GM04504 (cell line): ENCODE measurements at regions not wholly inside any gene's neighbourhood (a gene's known extent, or its start where the extent isn't known, plus 50 kb on each side); places are given as distances from the start of the nearest gene placed in this dataset.
"Not testable (repeated sequence)": the region's sequence is repeated elsewhere in the genome, so short reads cannot be mapped to it uniquely, and the experiment has no call there.

ENCODE experiments used
- DNase-seq: peaks from one replicate; pipeline ENCODE4 v3.0.0-alpha.2; 2012; ENCODE audit warnings: low read depth

DNA sequence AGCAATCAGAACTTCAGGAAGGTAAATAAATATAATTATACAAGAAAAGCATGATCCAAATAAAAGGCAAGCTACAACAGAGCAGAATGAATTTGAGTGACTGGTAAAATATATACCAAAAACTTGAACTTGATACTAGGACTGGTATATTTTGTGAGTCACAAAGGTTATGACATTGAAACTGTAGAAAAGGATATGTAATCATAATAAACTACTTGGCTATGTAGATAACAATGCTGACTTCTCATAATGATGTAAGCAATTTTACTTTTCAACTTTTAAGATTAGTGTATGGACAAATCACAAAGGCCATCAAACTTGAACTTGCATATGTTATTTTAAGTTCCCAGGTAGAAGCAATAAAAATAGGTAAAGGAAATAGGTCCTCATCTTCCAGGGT is 384.5 kb upstream of the NECTIN3 start:
- no peak for DNase-seq

DNA sequence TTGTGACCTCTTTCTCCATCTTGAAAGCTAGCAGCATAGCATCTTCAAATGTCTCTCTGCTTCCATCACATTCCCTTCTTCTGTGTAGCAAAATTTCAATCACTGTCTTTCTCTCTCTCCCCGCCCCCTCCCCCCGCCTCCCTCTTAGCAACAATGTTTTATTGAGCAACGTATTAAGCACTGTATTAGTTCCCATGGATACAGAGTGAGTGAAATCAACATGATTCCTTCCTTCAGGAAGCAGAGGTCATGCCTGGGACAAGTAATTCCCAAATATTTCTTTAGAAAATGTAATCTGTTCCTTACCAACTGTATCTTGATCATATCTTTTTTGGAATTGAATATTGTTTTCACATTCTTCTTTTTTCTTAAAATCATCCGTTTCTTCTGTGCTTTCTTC is 373.7 kb upstream of the NECTIN3 start:
- no peak for DNase-seq

DNA sequence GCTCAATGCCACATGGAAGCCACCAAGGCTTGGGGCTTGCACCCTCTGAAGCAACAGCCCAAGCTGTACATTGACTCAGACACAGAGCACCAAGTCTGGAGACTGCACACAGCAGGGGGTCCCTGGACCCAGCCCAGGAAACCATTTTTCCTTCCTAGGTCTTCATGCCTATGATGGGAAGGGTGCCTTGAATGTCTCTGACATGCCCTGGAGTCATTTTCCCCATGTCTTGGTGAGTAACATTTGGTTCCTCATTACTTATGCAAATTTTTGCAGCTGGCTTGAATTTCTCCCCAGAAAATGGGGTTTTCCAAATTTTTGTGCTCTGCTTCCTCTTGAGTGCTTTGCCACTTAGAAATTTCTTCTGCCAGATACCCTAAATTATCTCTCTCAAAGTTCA is 367.3 kb upstream of the NECTIN3 start:
- not testable (repeated sequence) for DNase-seq

DNA sequence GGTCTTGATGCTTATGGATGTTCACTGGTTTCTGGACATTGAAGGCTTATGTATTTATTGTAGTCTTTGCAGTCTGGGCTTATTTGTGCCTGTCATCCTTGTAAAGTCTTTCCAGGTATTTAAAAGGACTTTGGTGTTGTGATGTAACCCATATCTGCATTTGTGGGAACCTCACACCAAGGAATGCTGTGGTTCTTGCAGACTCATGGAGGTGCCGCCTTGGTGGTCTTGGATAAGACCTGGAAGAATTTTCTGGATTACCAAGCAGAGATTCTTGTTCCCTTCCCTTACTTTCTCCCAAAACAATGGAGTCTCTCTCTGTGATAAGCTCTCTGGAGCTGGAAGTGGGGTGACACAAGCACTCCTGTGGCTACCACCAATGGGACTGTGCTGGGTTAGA is 363.5 kb upstream of the NECTIN3 start:
- DNase-seq: no peak

DNA sequence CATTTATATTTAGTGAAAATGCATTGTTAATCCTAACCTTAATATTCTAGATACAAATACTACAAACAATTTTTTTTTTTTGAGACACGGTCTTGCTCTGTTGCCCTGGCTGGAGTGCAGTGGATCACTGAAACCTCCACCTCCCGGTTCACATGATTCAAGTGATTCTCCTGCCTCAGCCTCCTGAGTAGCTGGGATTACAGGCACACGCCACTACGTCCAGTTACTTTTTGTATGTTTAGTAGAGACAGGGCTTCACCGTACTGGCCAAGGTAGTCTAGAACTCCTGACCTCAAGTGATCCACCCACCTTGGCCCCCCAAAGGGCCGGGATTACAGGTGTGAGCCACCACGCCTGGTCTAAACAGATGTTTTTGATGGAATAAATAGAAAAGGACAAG is 361.5 kb upstream of the NECTIN3 start:
- DNase-seq: no peak

DNA sequence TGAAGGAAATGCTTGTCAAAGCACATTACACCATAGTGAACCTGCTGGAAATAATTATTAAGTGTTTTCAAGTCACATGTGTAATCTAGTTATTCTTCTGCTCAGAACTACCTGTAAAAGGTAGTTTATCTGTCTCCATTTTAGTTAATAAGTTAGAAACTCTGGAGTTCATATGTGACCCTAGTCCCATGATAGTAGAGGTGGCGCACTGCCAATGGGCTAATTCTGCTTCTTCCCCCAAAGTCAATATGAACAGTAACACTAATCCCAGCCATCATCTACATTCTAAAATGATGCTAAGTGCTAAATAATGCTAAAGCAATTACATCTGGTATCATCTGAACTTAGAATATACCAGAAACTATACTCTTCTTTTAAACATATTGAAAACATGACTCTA is 361.0 kb upstream of the NECTIN3 start:
- no peak for DNase-seq

DNA sequence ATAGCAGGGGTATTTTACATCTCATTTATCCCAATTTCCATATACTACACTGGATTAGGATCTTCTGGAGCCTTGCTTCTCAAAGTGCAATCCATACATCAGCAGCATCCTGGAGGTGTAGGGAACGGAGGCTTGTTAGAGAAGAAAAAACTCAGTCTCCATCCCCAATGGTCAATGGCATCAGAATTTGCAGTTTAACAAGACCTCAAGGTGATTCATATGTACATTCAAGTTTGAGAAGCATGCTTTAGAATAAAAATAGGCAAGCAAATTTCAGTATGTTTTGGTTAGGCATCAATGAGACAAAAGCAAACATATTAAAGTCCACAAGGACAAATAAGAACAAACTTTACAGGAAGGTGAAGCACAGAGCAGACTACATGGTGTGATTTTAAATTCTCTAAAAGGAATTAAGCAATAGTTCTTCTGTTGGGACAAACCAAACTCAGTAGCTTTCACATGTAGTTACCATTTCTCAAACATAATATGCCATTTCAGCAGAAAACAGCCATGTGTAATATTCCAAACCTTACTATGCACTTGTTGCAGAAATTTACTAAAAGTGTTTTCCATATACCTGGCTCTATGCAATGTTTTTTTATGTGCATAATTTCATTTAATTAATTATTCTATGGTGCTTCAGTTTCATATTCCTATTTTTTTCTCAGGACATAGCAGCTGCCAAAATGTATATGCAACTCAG is 360.3 kb upstream of the NECTIN3 start:
- no peak for DNase-seq

DNA sequence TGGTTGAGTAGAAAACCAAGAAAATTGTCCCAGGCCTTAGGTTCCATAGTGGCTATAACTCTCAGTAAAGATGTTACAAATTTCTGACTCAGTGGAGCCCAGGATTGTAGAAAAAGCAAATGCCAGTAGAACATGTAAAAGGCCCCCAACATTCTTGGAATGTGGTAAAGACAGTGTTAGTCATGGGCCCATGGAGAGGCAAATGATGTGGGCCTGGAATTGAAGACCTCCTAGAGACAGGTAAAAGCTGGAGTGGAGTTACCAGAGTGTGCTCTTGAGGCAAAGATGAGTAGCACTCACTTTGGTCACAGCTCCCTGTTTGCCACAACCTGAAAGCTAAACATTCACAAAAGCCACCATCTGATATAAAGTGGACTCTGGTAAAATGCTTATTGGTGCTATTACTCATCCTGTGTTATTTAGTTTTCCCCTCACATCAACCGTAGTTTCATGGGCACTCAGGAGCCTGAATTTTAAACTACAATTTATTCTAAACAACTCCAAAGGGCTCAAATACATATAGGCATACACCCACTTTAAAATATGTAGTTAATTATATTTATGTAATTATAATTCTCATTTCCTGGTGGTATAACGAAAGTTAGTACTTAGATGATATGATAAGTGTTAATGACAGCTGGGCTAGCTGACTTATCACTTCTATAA is 359.6 kb upstream of the NECTIN3 start:
- no peak for DNase-seq

DNA sequence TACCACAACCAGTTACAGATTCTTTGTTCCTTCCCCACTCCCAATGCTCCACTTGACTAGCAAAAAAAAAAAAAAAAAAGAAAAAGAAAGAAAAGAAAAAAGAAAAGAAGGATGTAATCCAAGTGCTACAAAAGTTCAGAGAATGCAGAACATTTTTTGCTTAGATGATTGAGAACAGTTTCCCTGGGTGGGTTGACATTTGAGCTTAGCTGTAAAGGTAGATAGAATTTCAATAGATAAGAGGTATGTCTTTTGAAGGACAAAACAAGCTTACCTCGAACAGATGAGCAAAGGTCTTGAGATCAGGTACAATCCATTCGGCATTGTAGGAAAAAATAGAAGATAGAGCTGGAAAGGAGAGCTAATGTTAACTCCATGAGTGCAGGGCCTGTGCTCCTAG is 344.6 kb upstream of the NECTIN3 start:
- no peak for DNase-seq

DNA sequence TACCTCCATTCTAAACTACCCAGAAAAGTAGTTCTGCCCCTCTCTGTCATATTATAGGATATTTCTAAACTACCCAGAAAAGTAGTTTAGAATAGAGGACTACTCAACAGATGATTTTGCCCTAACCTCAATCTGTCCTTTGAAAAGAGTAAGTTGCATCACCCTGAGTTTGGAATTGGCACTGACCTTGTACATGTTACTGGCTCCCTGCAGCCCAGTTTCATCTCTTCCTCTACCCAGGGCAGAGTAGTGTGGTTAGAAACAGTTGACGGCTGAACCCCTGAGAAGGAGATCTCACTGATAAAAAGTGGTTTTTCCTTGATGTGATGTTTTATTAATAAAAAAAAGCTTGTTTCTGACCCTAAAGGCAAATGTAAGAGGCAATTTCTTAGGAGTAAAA is 340.5 kb upstream of the NECTIN3 start:
- no peak for DNase-seq

DNA sequence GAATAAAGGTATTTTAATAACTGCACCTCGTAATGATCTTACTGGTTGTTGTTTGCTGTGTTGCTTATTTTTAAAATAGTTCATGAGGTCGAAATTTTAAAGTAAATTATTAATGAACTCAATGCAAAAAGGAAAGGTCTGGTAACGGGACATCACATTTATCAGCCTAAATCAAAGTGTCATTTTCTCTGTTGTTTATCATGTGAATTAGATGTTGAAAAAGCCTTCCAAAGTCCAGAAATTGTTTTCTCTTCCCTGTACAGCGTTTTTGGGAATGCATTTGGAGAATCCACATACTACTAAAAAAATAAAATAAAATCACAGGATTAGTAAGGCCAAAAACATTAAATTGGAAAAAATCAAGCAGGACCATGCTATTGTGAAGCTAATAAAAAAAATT is 339.2 kb upstream of the NECTIN3 start:
- DNase-seq: no peak

DNA sequence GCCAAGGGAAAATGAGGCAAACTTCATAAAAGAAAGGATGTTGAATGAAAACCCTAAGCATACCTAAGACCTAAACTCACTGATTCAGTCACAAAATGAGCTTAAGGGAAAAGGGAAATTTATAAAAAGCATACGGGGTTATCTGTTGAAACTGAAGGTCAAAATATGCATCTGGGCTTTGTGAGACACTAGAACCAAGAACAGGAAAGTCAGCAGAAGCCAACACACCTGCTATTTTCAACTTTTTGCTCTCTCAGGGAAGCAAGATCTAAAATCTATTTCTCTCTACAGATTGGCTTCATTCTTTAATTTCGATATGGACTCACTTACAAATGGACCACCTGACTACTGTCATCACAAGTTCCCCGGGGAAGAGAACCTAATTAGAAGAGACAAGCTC is 338.6 kb upstream of the NECTIN3 start:
- DNase-seq: no peak

DNA sequence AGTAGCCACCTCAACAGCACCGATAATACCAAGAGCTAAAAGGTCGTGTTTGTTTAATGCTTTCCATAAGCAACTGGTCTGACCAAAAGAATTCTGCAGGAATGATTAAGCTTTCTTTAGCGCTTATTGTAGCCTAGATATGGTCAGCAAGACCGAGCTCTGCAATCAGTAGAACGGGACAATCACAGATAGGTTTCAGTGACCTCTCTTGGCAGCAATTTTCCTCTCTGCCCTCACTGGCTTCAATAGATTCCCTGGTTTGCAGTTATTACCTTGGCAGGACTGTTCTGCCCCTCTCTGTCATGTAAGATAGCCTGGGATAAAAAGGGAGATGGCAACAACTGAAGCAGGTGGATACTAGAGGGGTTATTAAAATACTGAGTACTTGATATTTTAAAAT is 337.1 kb upstream of the NECTIN3 start:
- no peak for DNase-seq

DNA sequence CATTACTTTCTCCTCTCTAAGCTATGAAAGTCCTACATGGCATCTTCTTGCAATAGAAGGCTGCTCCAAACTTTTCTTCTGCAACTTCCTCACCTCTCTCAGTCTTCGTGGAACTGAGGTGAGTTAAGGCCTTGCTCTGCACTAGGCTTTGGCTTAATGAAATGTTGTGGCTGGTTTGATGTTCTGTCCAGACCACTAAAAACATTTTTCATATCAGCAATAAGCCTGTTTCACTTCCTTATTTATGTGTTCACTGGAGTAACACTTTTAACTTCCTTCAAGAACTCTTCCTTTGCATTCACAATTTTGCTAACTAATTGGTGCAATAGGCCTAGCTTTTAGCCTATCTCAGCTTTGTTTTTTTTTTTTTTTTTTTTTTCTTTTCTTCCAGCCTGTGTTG is 335.3 kb upstream of the NECTIN3 start:
- no peak for DNase-seq

DNA sequence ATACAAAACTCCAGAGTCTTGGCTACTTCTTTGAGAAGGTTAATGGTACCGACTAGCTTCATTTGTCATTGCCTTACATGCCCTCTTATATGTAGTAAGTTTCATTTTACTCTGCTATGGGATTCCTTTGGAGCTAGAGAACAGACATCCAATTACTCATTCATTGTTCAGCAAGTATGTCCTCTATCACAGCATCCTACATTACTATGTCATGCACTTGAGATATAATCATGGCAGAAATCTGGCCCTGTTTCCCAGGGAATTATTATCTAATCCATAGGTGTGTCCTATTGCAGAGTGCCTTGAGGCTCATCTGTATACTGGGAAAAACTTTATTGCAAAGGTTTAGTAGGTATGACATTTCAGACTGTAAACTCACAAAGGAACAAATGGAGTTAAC is 333.1 kb upstream of the NECTIN3 start:
- no peak for DNase-seq

DNA sequence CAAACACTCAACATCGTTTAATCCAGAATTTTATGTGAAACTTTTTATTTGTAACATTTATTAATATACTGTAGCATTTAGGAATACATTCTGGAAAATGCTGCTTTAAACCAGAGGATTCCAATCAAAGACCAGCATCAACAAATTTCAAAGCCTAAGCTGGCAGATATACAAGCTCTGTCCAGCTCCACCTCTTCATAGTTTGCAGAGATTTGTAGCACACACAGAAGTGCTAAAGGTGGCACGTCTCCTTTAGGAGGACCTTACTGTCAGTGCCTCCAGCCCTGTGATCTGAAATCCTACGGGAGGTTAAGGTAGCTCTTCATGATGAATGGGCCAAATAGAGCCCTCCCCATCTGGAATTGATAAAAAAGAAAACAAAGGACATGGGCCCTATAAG is 329.7 kb upstream of the NECTIN3 start:
- no peak for DNase-seq

DNA sequence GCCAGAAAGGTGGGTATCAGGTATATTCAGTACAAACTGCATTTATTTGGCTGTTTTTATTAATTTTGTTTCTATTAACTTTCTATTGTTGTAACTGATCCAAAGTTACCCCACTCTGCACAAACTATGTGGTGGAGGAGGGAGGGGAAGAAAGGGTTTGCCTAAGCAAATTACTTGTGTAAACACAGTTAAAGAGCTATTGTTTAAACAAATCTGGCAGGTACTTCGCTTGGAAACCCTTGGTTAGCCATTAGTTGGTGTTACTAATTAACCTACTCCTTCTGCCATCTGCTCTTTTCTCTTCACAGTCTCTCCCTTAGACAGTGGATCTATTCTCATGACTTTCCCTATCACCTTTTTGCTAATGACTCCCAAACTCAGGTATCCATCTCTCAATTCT is 328.4 kb upstream of the NECTIN3 start:
- no peak for DNase-seq

DNA sequence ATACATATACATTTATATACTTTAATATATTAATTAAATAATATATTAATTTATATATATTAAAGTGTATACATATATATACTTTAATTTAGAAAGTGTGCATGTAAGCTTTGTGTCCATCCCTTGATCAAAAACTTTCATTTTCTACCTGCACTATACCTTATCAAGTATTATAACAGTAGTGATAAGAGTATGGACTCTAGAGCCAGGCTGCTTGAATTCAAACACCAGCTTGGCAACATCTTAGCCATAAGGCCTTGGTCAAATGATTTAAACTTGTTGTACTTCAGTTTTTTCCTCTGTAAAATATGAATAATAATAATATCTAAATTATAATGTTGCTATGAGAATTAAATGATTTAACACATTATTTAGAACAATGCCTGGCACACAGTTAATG is 327.6 kb upstream of the NECTIN3 start:
- DNase-seq: no peak

DNA sequence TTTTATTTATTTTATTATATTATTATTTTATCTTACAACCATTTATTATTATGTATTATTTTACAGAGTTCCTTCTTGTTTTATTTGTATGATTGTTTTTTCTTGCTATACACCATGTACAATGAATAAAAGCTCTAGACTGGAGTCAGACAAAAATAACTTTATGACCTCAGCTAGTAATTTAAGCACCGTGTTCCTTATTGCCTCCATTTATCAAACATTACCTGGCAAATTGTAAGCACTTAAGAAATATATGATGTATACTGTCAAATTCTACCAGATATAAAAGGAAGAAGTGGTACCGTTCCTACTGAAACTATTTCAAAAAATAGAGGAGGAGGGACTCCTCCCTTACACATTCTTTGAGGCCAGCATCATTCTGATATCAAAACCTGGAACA is 326.9 kb upstream of the NECTIN3 start:
- no peak for DNase-seq

DNA sequence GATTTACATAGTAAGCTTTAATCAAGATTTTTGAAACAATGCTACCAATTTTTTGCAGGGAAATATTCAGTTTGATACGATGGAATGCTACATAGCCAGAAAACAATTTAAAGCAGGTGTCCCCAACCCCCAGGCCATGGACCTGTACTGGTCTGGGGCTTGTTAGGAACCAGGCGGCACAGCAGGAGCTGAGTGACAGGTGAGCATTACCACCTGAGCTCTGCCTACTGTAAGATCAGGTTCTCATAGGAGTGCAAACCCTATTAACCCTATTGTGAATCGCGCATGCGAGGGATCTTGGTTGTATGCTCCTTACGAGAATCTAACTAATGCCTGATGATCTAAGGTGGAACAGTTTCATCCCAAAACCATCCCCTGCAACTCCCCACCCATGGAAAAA is 322.6 kb upstream of the NECTIN3 start:
- no peak for DNase-seq

DNA sequence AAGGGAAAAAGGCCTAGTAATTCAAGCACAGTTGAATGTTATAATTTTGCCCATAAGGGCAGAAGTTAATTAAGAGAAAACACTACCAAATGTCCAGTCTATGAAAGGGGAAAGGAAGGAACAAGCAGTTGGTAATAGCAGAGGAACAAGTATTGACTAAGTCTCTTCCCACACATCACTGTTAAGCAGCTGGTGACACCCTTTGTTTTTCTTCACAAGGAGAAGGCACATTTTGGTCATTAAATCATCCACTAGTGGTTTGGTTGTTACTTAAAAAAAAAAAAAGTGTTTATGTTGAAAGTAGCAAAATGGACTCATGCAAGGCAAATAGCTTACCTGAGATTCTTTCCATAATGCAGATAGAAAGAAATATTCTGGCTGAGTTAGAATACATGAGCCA is 321.4 kb upstream of the NECTIN3 start:
- no peak for DNase-seq

DNA sequence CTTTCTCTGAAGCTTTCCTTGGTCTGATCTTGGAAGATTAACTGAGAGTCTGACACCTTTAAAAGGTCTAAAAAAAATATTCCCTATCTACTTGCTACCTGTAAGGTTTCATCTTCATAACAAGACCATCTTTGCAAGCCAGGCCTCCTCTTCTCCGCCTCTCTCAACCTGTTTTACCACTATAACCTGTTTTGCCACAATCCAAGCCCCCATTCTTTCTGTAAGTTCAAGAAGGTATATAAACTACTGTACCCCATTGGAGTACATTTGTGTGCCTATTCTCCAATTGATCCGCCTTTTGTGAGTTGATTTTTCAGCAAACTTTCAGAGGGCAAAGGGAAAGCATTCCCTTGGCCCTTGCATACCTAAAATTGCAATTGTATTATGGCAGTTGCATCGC is 319.3 kb upstream of the NECTIN3 start:
- no peak for DNase-seq

DNA sequence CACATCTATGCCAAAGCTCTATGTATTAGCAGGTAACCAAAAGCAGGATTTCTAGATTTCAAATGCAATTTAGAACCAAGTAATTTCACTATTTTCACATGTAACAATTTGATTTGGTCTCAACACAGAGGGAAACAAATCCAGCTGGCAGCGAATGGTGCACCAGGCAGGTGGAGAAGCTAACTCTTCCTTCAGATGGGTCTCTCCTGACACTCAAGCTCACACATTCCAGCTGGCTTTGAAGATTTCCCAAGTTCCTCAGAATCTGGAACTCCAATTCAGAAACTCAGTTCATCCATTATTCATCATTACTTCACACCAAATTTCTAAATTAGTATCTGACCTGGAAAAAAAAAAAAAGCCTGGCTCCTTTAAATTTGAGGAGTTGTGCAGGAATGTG is 318.1 kb upstream of the NECTIN3 start:
- DNase-seq: no peak

DNA sequence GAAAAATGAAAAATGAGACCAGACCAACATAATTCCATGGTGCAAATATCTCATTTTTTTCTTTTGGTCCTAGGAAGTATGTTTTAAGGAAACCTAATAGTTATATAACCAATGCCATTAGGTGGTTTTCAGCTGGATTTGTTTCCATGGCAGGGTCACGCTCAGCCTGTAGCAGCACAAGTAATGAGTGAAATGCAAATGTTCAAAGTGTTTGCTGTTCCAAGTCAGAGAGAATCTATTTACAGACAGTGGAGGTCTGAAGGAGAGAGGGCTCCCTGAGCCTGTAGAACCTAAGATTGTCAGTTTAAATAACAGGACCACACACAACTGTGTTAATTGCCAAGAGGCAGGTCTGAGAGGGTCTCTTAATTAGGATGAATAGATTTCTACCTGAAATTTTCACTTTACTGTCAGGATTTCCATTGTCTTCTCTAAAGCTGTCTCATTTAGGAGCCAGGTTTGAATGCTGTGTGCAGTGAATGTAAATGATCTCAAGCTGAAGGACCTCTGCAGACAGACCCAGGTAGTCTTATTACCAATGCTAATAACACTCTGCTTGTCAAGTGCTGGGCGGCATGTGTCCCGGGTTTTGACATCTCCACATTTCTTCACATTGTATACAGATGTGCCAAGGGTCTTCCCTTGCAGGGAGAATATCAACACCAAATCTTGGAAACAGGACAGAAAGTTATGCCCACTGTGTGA is 317.3 kb upstream of the NECTIN3 start:
- no peak for DNase-seq
